HepG2 (cell line): ENCODE measurements at regions not wholly inside any gene's neighbourhood (a gene's known extent, or its start where the extent isn't known, plus 50 kb on each side); places are given as distances from the start of the nearest gene placed in this dataset.

Source experiments
- FOXA1 ChIP-seq, 2 experiments: fragments of 450-650 bp in 1 of 2; sonication (generic) in 1 of 2; formaldehyde crosslinking in 1 of 2; IDR thresholded peaks; 2 replicates each; pipeline versions ENCODE4 v1.4.0 to v1.6.1; 2016 to 2020; ENCODE audit warnings: missing genetic modification reagents in 1 of 2
- FOXA3 ChIP-seq: IDR thresholded peaks from 2 replicates; pipeline ENCODE4 v1.6.1; 2016; ENCODE audit warnings: missing genetic modification reagents, missing compliant biosample characterization
- HCFC1 ChIP-seq: fragments of 150-350 bp; IDR thresholded peaks from 2 replicates; pipeline ENCODE4 v1.6.1; 2014; ENCODE audit warnings: low read depth, low read length
- MBNL3 ChIP-seq: fragments of 250-450 bp; sonication (Bioruptor Pico); conservative IDR thresholded peaks from 2 replicates; pipeline ENCODE4 v1.8.0; 2022; ENCODE audit warnings: mild to moderate bottlenecking, inconsistent platforms
- POLR2A ChIP-seq, 2 experiments: IDR thresholded peaks; 2 replicates each; pipeline ENCODE4 v1.6.1; 2011; ENCODE audit warnings: low read depth in 2 of 2, low read length in 2 of 2, mild to moderate bottlenecking in 1 of 2, moderate library complexity in 1 of 2; ENCODE audit not compliant: insufficient read depth in 1 of 2
- SRY ChIP-seq: sonication (generic); formaldehyde crosslinking; IDR thresholded peaks from 2 replicates; pipeline ENCODE4 v1.8.0; 2022; ENCODE audit warnings: mild to moderate bottlenecking, missing genetic modification reagents
- ZFP82 ChIP-seq: sonication (generic); formaldehyde crosslinking; IDR thresholded peaks from 2 replicates; pipeline ENCODE4 v1.5.1; 2020; ENCODE audit warnings: mild to moderate bottlenecking, missing genetic modification reagents, borderline replicate concordance
- ZNF431 ChIP-seq: sonication (generic); formaldehyde crosslinking; IDR thresholded peaks from 2 replicates; pipeline ENCODE4 v1.9.0; 2022; ENCODE audit warnings: missing genetic modification reagents, low read depth, mild to moderate bottlenecking, borderline replicate concordance
- ZNF562 ChIP-seq: sonication (generic); formaldehyde crosslinking; IDR thresholded peaks from 2 replicates; pipeline ENCODE4 v1.8.0; 2022; ENCODE audit warnings: missing genetic modification reagents, borderline replicate concordance
- TF ChIP-seq, protein P1 (sequence below): sonication (generic); formaldehyde crosslinking; IDR thresholded peaks from 2 replicates; pipeline ENCODE4 v1.4.0; 2020; ENCODE audit warnings: missing genetic modification reagents; ENCODE audit errors: not compliant biosample characterization
- TF ChIP-seq, protein P2 (sequence below): sonication (generic); formaldehyde crosslinking; IDR thresholded peaks from 2 replicates; pipeline ENCODE4 v1.8.1; 2022; ENCODE audit warnings: low read depth, mild to moderate bottlenecking, missing genetic modification reagents
- TF ChIP-seq, protein P3 (sequence below): sonication (generic); formaldehyde crosslinking; IDR thresholded peaks from 2 replicates; pipeline ENCODE4 v1.4.0; 2020; ENCODE audit warnings: mild to moderate bottlenecking, missing genetic modification reagents
- TF ChIP-seq, protein P4 (sequence below): IDR thresholded peaks from 2 replicates; pipeline ENCODE4 v1.6.1; 2012; ENCODE audit warnings: inconsistent platforms
- TF ChIP-seq, protein P5 (sequence below), 2 experiments: sonication (generic) in 1 of 2; formaldehyde crosslinking in 1 of 2; IDR thresholded peaks; 2 replicates each; pipeline versions ENCODE4 v1.4.0 to v1.6.1; 2018 to 2020; ENCODE audit warnings: missing genetic modification reagents in 2 of 2, borderline replicate concordance in 1 of 2, low read depth in 1 of 2, mild to moderate bottlenecking in 1 of 2, missing biosample characterization in 1 of 2

DNA sequence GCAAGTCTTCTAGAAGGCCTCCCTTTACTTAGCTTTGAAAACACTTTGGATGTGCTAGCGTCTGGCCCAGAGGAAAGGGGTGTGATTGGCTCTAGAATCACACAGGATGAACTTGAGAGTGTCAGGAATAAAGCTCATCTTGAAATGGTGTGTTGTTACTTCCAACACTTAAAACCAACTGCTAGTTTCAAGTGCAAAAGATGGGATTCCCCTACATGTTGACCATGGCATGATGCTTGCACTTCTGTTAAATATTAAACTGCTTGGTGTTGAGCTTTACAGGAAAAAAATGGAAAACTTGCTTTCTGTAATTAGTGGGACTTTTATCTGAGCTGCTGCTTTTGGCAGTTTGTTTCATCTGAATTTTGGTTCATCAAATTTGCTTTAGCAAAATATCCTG is 261.1 kb downstream of the MED10 start:
- TF ChIP-seq FOXA1 (IDR thresholded peaks at IDR 0.05) (no peak), FOXA1 (CRISPR knock-in tag; IDR thresholded peaks at IDR 0.05) (no peak), ZNF562 (CRISPR knock-in tag) (no peak), MBNL3 (CRISPR knock-in tag) (no peak), POLR2A (IDR thresholded peaks at IDR 0.05; ENCODE audit: insufficient read depth in 1 of 2, low read depth in 2 of 2, low read length in 2 of 2) (no peak), ZFP82 (no peak), ZNF431 (CRISPR knock-in tag) (no peak), HCFC1 (no peak), FOXA3 (CRISPR knock-in tag) (no peak), SRY (CRISPR knock-in tag) (no peak)
- TF ChIP-seq, protein P1, sequence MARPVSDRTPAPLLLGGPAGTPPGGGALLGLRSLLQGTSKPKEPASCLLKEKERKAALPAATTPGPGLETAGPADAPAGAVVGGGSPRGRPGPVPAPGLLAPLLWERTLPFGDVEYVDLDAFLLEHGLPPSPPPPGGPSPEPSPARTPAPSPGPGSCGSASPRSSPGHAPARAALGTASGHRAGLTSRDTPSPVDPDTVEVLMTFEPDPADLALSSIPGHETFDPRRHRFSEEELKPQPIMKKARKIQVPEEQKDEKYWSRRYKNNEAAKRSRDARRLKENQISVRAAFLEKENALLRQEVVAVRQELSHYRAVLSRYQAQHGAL (CRISPR knock-in tag): no peak
- TF ChIP-seq, protein P2, sequence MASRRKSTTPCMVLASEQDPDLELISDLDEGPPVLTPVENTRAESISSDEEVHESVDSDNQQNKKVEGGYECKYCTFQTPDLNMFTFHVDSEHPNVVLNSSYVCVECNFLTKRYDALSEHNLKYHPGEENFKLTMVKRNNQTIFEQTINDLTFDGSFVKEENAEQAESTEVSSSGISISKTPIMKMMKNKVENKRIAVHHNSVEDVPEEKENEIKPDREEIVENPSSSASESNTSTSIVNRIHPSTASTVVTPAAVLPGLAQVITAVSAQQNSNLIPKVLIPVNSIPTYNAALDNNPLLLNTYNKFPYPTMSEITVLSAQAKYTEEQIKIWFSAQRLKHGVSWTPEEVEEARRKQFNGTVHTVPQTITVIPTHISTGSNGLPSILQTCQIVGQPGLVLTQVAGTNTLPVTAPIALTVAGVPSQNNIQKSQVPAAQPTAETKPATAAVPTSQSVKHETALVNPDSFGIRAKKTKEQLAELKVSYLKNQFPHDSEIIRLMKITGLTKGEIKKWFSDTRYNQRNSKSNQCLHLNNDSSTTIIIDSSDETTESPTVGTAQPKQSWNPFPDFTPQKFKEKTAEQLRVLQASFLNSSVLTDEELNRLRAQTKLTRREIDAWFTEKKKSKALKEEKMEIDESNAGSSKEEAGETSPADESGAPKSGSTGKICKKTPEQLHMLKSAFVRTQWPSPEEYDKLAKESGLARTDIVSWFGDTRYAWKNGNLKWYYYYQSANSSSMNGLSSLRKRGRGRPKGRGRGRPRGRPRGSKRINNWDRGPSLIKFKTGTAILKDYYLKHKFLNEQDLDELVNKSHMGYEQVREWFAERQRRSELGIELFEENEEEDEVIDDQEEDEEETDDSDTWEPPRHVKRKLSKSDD (CRISPR knock-in tag): no peak
- TF ChIP-seq, protein P3, sequence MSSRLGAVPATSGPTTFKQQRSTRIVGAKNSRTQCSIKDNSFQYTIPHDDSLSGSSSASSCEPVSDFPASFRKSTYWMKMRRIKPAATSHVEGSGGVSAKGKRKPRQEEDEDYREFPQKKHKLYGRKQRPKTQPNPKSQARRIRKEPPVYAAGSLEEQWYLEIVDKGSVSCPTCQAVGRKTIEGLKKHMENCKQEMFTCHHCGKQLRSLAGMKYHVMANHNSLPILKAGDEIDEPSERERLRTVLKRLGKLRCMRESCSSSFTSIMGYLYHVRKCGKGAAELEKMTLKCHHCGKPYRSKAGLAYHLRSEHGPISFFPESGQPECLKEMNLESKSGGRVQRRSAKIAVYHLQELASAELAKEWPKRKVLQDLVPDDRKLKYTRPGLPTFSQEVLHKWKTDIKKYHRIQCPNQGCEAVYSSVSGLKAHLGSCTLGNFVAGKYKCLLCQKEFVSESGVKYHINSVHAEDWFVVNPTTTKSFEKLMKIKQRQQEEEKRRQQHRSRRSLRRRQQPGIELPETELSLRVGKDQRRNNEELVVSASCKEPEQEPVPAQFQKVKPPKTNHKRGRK (CRISPR knock-in tag): no peak
- TF ChIP-seq, protein P4, sequence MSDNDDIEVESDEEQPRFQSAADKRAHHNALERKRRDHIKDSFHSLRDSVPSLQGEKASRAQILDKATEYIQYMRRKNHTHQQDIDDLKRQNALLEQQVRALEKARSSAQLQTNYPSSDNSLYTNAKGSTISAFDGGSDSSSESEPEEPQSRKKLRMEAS: no peak
- TF ChIP-seq, protein P5, sequence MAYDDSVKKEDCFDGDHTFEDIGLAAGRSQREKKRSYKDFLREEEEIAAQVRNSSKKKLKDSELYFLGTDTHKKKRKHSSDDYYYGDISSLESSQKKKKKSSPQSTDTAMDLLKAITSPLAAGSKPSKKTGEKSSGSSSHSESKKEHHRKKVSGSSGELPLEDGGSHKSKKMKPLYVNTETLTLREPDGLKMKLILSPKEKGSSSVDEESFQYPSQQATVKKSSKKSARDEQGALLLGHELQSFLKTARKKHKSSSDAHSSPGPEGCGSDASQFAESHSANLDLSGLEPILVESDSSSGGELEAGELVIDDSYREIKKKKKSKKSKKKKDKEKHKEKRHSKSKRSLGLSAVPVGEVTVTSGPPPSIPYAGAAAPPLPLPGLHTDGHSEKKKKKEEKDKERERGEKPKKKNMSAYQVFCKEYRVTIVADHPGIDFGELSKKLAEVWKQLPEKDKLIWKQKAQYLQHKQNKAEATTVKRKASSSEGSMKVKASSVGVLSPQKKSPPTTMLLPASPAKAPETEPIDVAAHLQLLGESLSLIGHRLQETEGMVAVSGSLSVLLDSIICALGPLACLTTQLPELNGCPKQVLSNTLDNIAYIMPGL (CRISPR knock-in tag; IDR thresholded peaks at IDR 0.05; ENCODE audit: borderline replicate concordance in 1 of 2, low read depth in 1 of 2): no peak
